ENCODE measurements at regions not wholly inside any gene's neighbourhood (a gene's known extent, or its start where the extent isn't known, plus 50 kb on each side); places are given as distances from the start of the nearest gene placed in this dataset.
A peak's percentile ranks its signal among the peaks of the same experiment; 100 is the strongest.

DNA sequence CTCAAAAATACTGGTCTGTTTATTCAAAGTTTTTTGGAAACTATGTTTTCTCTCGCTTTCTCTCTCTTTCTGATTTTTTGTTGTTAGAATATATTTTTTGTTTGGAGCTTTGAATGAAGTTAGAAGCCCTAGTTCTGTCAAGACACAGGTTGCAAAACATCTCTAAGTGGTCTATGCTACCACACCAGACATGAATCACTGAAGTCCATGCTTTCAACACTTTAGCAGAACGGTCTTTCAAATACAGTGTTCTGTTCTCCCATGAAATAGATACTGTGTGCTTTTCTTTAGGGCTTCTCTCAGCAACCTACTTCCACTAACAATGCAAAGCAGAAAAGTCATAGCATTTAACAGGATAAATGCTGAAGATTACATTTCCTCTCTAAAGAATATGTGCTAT lies 392.5 kb downstream of the TMEM167A start:
- no peak for DNase-seq

DNA sequence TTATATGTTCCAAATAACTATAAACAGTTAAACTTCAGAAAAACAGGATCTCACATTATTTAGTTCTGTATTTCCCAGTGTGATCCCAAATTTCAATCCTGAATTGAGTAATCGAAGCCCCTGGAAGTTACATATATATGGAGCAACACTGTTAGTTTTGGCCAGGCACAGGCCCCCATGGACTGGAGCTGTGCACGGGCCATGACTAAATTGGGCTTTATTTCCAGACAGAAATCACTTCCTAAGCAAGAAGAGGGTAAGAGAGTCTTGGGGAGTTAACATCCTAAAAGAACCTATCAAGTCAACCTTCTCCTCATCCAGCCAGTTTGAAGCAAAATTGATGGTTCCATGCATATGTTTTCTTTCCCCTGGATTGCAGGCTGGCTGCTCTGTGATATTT lies 393.0 kb downstream of the TMEM167A start:
- no peak for DNase-seq

DNA sequence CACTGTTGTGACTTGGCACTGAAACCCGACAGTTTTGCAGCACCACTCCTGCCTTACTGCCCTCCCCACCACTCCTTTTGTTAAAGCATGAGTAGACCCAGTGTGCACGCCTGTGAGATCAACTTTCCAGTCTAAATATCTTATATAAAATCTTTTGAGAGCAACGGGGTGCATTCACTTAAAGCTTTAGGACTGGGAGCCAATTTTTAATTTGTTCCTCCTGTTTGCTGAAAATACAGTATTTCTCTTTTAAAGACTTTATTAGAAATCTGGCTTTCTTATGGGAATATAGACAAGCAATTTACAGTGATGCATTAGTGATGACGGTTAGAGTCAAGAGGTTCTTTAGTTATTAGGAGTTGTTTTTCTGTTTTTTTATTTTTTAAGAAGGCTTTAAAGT lies 397.5 kb downstream of the TMEM167A start:
- DNase-seq = no peak

DNA sequence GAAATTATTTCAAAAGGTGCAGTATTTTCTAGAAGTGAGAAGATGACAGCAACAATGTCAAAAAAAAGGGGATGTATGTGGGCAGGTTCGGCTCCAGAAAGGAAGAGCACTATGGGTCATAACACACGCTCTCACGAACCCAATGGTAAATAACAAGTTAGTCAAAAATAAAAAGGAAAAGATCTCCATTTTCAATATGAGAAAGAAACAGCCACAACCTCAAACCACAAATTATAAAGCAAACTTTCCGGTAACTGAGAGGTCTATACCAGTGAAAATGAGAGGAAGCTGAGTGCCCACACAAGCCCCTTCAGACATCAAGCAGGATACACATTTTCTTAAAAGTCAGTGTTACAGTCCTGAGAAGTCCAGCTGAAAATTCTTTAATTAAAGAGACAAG lies 398.5 kb upstream of the RPS23 start:
- DNase-seq = no peak

DNA sequence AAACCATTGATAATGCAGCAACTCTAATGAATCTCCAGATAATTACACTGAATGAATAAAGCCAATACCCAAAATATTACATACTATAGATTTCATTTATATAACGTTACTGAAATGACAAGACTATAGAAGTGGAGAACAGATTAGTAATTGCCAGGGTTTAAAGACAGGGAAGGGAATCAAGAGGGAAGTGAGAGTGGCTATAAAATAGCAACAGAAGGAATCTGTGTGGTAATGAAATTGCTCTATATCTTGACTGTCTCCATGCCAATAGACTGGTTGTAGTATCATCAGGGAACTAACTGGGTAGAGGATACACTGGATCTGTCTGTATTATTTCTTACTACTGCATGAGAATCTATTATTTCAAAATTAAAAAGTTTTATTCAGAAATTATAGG lies 396.5 kb upstream of the RPS23 start:
- DNase-seq = no peak

DNA sequence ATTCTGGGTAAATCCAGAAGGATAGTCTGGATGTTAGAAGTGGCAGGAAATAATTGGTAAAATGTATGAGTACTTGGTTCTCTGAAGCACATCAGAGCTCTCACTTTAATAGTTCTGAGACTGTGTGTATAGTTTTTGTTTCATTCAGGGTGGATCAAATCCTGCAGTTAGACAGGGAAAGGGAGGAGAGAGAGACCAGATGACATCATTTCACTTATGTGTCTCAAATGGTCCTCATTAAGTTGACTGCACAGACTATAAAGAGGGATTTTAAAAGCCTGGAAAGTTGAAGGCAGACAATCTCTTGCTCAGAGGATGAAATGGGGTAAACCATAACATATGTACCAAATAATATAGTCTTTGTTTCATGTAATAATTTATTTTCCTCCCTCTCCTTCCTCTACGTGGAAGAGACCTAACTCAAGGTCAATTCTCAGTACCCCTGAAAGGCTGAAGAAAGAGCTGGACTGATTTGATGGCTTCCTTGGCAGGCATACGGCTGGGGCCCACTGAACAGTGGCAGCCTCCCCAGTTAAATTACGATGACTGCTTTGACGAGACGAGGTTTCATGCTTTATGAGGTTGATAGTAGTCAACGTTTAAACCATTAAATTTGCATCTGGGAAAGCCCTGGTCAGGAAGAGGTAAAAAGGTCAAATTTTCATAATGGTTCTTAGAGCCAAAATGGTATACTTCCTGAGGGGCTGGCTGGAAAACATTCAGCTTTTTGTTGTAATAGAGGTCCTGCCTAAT lies 395.1 kb upstream of the RPS23 start:
- DNase-seq = peak; percentile 10

DNA sequence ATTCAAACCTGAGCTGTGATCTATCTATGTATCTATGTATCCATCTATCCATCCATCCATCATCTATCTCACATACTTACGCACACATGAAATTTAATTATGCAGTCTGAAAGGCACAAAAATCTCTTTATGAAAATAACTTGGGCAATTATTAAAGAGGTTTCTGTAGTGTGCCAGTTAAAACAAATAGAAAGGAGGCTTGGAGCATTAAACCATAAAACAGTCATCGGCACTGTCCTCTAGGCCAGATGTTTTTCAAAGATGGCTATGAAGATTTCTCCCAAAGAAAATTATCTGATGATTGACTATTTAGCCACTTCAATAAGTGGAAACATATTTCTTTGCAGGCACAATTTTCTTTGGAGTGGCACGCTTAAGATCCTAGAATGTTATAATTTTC lies 392.5 kb upstream of the RPS23 start:
- DNase-seq = peak; percentile 13

DNA sequence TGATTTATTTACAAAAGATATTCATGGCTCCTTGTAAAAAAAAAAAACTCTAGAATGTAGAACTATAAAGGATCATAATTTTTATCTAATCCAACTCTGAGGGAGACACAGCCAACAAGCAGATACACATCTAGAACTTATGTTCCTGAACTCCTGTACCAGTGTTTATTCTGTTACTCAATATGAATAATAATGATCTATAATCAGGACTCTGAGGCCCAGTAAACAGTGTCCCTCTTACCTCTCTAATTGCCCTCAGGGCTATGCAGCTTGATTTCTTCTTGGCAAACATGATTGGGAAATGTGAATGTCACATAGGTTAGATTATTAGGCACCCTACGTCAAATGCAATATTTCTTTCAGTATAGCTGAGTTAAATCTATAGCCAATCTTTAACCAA lies 391.6 kb upstream of the RPS23 start:
- no peak for DNase-seq

DNA sequence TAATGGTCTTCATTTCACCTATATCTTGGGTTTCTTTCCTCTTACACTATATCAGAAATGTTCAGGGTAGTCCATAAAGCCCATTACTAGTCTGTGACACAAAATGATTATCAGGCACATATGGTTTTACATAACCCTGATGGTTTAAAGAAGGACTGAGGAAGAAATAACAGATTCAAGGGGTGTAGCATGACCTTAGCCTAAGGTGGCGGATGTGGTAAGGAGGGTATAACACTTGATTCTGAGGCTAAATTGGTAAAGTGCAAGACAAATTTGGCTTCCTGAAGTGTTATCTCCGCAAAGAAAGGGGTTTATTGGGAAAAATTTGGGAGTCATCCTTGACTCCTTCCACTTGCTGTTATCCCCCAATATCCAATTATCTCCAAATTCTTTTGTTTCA lies 388.2 kb upstream of the RPS23 start:
- DNase-seq = no peak

DNA sequence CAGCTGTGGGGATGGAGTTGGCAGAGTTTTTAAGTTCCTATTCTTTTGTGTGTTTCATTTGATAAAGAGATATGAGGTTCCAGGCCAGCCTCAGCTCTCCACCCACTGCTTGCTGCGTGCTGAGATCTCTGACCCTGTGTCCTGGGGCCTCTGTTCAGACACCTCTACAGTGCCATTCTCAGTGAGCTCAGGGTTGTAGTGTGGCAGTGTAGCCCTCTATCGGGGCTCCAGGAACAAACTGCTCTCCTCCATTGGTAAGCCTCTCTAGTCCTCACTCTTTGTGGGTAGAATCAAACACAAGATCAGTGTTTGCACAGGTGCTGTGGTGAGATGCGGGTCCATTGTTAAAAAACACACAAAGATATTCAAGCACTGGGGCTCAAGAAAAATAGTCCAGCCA lies 386.6 kb upstream of the RPS23 start:
- no peak for DNase-seq

DNA sequence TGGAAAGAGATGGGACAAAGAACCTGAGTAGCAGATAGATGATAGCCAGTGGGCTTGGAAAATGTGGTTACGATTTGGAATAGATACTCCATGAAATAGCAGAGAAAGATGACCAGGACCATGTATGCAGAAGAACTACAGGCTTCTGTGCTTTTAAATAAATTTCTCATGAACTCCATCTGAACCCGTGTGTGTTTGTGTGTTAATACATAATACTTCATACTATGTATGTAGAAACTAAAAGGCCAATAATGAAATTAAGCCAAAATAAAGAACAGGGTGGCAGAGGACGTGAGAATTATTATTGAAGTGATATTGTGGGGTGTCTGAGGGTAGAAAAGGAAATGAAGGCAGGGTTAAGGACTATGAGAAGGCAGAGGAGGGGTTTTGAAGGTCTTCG lies 385.1 kb upstream of the RPS23 start:
- no peak for DNase-seq

DNA sequence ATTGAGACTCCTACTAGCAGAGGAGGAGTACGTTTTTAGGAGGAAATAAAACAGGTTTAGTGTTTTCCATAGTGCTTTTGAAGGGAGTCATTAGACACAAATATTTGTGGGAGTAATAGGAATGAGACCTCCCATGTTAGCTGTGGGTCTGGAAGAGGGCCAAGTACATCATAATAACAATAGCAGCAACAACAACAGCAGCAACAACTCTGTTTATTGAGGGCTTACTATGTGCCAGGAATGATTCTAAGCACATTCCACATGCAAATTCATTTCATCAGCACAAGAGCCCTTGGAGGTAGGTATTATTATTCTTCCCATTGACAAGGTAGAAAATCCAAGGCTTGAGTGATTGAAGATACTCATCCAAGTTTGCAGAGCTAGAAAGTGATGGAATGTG lies 384.2 kb upstream of the RPS23 start:
- no peak for DNase-seq

DNA sequence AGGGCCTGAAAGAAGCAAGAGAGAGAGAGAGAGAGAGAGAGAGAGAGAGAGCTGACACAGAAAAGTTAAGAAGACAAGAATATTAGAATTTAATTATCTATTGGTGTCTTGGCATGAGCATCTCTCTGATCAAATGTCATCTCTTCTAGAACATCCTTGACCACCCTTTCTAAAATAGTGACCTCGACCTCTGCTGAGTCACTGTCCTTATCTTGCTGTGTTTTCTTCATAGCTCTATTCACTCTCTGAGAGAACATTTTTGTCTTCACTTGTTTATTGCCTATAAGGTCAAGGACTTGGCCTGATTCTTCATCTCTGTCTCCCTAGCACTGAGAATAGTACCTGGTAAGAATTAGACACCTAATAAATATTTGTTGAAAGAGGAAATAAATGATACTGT lies 383.8 kb upstream of the RPS23 start:
- DNase-seq = no peak

DNA sequence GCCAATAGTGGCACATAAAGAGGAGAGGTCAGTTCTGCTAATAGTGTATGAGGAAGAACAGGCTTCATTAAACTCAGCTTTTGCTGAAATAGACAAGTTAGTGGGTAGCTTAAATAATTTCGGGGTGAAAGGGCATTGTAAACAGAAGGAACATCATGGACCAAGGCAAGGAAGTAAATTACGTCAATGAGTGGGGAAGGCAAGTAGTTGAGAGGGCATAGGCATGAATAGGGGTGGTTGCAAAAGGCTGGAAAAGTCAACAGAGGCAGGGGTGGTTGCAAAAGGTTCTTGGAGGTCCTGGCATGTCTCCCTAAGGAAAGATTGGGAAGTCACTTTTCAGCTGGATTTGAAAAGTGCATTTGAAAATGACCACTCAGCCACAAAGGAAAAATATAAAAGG lies 383.3 kb upstream of the RPS23 start:
- no peak for DNase-seq

DNA sequence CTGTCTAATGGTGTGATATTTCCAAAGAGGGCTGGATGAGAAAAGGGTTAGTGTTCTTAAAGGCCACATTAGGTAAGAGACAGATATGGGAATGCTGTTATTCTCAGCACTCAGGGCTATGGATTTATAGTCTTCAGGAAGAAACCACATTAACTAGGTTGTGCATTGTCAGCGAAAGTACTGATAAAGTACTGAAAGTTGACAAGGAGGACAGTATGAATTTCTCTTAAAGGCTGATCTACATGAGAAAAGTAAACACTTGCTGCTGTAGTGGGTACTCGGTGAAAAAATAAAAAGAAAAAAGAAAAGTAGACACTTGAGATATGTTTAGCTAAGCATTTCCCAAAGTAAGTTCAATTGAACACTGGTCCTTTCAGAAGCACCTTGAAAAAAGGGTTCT lies 381.0 kb upstream of the RPS23 start:
- no peak for DNase-seq

DNA sequence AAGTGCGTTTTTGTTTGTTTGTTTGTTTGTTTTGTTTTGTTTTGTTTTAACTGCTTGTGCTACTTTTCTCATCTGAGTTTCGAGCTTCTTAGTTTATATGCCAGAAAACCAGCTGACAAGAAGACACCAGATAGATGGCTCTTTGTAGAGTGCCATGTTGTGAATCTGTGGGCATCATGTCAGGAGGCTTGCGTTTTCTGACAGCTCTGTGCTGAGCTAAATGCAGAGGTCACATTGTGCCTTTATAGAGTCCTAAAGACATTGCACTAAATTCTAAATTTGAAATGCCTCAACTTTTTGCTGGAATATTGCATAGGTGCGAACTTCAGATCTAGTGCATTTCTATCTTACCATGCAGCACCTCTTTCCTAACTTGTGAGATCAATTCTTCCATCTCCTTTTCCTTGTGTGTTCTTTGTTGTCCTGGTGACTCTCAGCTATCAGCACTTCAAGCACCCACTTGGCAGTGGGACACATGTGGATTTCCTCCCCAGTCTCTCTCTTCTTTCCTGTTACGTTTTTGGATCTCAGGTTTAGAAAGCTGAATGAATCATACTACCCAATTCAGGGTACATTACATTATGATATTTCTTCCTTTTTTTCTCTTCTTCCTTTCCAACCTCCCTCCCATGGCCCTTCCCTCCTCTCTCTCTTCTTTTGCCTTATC lies 379.0 kb upstream of the RPS23 start:
- no peak for DNase-seq

DNA sequence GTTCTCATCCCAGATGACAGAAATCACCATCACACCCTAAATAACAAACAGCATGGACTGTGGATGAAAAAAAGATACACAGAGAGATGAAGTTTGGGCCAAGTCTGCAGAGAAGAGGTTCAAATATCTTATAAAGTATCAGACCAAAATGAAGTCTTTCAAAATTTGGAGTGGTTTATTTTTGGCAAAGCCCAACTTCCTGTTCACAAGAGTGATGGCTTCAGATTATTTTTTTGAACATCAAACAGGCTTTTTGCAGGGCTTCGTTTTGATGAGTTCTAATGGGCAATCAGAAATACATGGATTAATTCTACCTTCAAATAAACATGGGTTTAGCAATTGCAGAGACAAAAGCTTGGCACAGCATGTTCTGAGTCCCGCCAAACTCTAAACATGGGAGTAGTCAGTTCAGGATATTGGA lies 378.2 kb upstream of the RPS23 start:
- no peak for DNase-seq

DNA sequence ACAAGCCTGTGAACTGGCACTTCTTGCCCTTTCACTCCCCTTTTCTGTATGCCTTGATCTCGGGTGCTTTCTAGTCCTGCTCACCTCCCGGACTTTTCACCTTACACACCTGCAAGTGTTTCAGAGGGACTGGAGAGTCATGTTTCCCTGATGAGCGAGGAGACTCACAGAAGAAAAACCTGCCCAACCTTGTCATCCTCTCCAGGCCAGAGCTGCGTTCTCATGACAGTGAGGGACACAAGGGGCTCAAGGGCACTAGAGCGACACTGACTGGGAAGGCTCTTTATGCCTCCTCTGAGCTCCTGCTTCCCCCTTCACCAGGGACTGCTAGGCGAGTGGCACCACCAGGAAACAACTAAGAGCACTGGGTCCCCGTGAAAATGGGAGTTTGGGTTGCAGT lies 376.9 kb upstream of the RPS23 start:
- no peak for DNase-seq

DNA sequence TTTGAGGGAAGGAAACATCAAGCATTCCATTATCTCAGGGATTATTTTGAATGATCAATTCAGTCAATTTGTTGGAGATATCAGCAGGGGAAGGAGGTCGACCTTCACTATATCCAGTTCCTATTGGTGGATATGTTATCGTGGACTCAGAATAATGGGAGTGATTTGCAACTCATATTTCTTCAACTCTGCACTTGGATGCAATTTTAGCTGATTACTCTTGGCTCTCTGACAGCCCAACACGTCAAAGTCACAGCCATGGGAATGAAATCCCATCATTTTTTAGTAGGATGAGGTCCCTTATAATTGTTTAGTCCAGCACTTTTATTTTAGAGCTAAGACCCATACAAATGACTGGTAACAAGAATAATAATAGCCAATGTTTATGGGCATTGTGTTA lies 371.8 kb upstream of the RPS23 start:
- DNase-seq = no peak

DNA sequence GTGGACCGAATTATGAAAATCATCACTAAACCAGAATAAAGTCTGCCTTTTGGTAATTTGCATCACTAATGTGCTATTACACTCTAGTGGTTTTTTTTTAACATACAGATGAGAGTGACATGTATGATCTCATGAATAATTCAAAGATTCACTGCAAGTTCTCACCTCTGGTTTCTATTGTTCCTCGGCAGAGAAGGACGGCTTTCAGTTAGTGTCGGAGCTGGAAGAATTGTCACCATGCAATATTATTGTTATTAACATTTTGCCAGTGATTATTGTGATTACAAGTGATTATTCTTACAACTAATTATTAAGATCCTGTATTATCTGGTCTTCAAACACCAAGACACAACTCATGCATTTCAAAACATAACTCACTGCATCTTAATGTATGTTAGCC lies 366.6 kb upstream of the RPS23 start:
- DNase-seq = peak; percentile 79

DNA sequence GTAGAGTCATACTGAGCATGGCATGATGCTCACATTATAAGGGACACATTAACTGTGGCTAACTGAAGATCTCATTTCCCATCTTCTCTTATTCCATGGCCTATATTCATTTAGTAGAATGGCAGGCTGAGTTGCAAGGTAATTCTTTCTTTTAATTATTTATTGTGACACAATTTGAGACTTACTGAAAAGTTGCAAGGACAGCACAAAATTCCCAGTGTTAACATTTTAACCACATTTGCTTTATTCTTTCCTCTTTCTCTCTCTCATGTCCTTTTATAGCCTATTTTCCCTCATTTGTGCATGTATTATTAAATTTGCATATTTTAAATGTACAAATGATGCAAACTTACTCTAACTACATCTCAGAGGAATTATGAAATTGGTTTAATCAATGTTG lies 366.1 kb upstream of the RPS23 start:
- DNase-seq = no peak

DNA sequence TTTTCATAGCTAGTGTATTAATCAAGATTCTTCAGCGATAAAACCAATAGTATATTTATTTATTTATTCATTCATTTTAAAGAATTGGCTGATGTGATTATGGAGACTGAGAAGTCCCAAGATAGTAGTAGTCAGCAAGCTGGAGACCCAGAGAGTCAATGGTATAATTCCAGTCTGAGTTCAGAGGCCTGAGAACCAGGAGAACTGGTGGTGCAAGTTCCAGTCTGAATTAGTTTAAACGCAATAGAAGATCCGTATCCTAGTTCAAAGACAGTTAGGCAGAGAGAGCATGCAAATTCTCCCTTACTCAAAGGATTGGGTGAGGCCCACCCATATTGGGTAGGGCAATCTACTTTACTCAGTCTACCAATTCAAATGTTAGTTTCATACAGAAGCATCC lies 364.2 kb upstream of the RPS23 start:
- DNase-seq = no peak

DNA sequence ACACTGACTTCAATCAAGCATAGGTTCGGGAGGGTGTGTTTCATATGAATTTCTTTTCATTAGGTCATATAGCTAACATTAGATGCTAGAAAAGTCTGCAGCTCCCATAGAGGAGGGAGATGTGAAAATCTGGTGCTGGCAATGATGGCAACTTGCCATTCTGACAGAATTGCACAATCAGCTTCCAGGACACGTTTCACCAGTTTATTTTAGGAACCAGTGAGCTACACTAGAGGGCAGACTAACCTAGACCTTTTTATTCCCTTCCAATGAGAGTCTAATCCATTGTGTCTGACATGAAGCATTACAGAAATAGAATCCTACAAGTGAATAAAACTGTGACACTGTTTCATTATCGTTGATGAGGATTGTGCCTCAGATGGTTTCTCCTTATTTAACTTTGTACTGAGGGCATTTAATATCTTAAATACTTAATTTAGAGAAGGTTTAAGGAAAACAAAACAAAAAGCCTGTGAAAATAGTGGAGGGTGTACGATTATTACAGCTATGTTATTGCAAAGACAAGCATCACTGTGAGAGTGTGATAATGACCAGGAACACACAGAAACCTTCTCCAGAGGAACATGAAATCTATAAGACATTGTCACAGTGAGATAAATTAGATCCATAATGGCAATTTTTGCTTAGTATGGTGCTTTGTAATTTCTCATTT lies 363.3 kb upstream of the RPS23 start:
- DNase-seq = peak; percentile 57

DNA sequence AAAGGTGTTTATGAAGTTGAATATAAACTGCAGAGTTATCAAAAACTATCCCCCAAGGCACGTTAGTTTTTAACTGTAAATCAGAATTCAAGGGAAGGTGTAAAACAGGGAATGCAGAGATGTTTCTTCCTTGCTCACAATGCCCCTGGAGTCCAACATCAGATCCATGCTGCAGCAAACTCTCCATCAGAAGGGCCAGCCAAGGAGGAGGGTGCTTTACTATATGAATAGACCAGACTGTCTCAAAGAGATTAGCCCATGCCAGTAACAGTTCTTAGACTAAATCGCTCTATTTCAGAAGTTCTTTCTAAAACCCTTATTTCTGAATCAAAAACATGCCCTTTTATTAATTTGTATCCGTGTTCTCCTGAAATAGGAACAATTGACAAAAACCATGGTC lies 362.8 kb upstream of the RPS23 start:
- DNase-seq = no peak
